Neural progenitor cell (in vitro differentiated cells): ENCODE measurements at regions not wholly inside any gene's neighbourhood (a gene's known extent, or its start where the extent isn't known, plus 50 kb on each side); places are given as distances from the start of the nearest gene placed in this dataset.
"Not testable (repeated sequence)": the region's sequence is repeated elsewhere in the genome, so short reads cannot be mapped to it uniquely, and the experiment has no call there.

Source experiments
- DNase-seq: peaks from one replicate; pipeline ENCODE4 v3.0.0-alpha.2; 2016; ENCODE audit warnings: low spot score
- H2AFZ ChIP-seq: fragments of 200-600 bp; sonication (generic); replicated peaks from 2 replicates; pipeline ENCODE4 v1.6.1; 2016; ENCODE audit warnings: antibody characterized with exemption
- H3F3A ChIP-seq: fragments of 200-600 bp; sonication (generic); 2 replicates; pipeline ENCODE4 v1.6.1; 2016; ENCODE audit warnings: antibody characterized with exemption, low read depth
- H3K27ac ChIP-seq: fragments of 200-600 bp; sonication (generic); 2 replicates; pipeline ENCODE4 v1.5.1; 2016; ENCODE audit warnings: mild to moderate bottlenecking
- H3K27me3 ChIP-seq: fragments of 200-600 bp; sonication (generic); 2 replicates; pipeline ENCODE4 v1.6.1; 2016; ENCODE audit warnings: mild to moderate bottlenecking, moderate library complexity
- H3K36me3 ChIP-seq: fragments of 200-600 bp; sonication (generic); 2 replicates; pipeline ENCODE4 v1.5.1; 2016
- H3K4me1 ChIP-seq: fragments of 200-600 bp; sonication (generic); 2 replicates; pipeline ENCODE4 v1.6.1; 2016; ENCODE audit warnings: mixed run types
- H3K4me2 ChIP-seq: fragments of 200-600 bp; sonication (generic); 2 replicates; pipeline ENCODE4 v1.6.1; 2016
- H3K4me3 ChIP-seq: fragments of 200-600 bp; sonication (generic); 2 replicates; pipeline ENCODE4 v1.5.1; 2016
- H3K79me2 ChIP-seq: fragments of 200-600 bp; sonication (generic); 2 replicates; pipeline ENCODE4 v1.6.1; 2016; ENCODE audit warnings: low read depth
- H3K9ac ChIP-seq: fragments of 200-600 bp; sonication (generic); 2 replicates; pipeline ENCODE4 v1.6.1; 2016
- H3K9me3 ChIP-seq: fragments of 200-600 bp; sonication (generic); 2 replicates; pipeline ENCODE4 v1.5.1; 2016; ENCODE audit warnings: low read depth
- H4K20me1 ChIP-seq: fragments of 200-600 bp; sonication (generic); 2 replicates; pipeline ENCODE4 v1.6.1; 2016; ENCODE audit warnings: low read depth
- H3K27ac Mint-ChIP-seq: 3 replicates; pipeline ENCODE4 v1.8.0; 2021; ENCODE audit warnings: mixed read lengths
- H3K27me3 Mint-ChIP-seq: 2 replicates; pipeline ENCODE4 v1.8.0; 2022; ENCODE audit warnings: low read depth, mild to moderate bottlenecking, inconsistent platforms, moderate library complexity, mixed read lengths; ENCODE audit not compliant: insufficient read depth
- H3K36me3 Mint-ChIP-seq: 3 replicates; pipeline ENCODE4 v1.8.0; 2021; ENCODE audit warnings: mixed read lengths
- H3K4me1 Mint-ChIP-seq: 3 replicates; pipeline ENCODE4 v1.8.0; 2021; ENCODE audit warnings: mixed read lengths
- H3K4me3 Mint-ChIP-seq: 3 replicates; pipeline ENCODE4 v1.8.0; 2021; ENCODE audit warnings: mild to moderate bottlenecking, moderate library complexity, mixed read lengths
- H3K9me3 Mint-ChIP-seq: 3 replicates; pipeline ENCODE4 v1.8.0; 2020; ENCODE audit warnings: mixed read lengths
- CTCF ChIP-seq: fragments of 200-600 bp; sonication (generic); IDR thresholded peaks from 2 replicates; pipeline ENCODE4 v1.5.1; 2017; ENCODE audit warnings: antibody characterized with exemption, mild to moderate bottlenecking
- EZH2 ChIP-seq: fragments of 200-600 bp; sonication (generic); IDR thresholded peaks from 2 replicates; pipeline ENCODE4 v1.6.1; 2017; ENCODE audit warnings: antibody characterized with exemption, mild to moderate bottlenecking, moderate library complexity
- EZH2phosphoT487 ChIP-seq: fragments of 200-600 bp; sonication (generic); IDR thresholded peaks from 2 replicates; pipeline ENCODE4 v1.6.1; 2017; ENCODE audit warnings: antibody characterized with exemption

- no peak overlapping the region for H3K9ac ChIP-seq
- H3K27me3 ChIP-seq, result no peaks in the 10 kb centered on the region
- no peak overlapping the region for H3K4me2 ChIP-seq
- H3K36me3 Mint-ChIP-seq, result no peaks in the 10 kb centered on the region
- H3K27ac Mint-ChIP-seq, result no peak overlapping the region
- H3K9me3 Mint-ChIP-seq, result peaks cover 13% of the 10 kb centered on the region
- H3F3A ChIP-seq, result no peaks in the 10 kb centered on the region
- DNase-seq, result no peak
- H3K9me3 ChIP-seq, result no peaks in the 10 kb centered on the region
- H3K4me3 Mint-ChIP-seq, result no peak overlapping the region
- no peaks in the 10 kb centered on the region for H4K20me1 ChIP-seq
- H3K79me2 ChIP-seq, result no peaks in the 10 kb centered on the region
- H3K36me3 ChIP-seq, result no peaks in the 10 kb centered on the region
- no peak overlapping the region for H3K4me3 ChIP-seq
- no peak for TF ChIP-seq CTCF
- TF ChIP-seq EZH2, result no peak
- no peak for TF ChIP-seq EZH2phosphoT487
- no peak overlapping the region for H3K27ac ChIP-seq
- H2AFZ ChIP-seq, result no peak overlapping the region
- H3K4me1 ChIP-seq, result no peaks in the 10 kb centered on the region
- H3K4me1 Mint-ChIP-seq, result no peaks in the 10 kb centered on the region
- H3K27me3 Mint-ChIP-seq, result peaks cover 3% of the 10 kb centered on the region
Observed at GRCh38 chr2:236833501-236834073, 252.1 kb upstream of the COPS8 start.

GRCh38 chr2:236834284-236834683 is 251.4 kb upstream of the COPS8 start:
- Histone ChIP-seq H3K4me2 (no peak overlapping the region), H3K4me3 (no peak overlapping the region), H3K79me2 (no peaks in the 10 kb centered on the region), H3F3A (no peaks in the 10 kb centered on the region), H3K4me1 (no peaks in the 10 kb centered on the region), H4K20me1 (no peaks in the 10 kb centered on the region), H2AFZ (no peak overlapping the region), H3K27me3 (no peaks in the 10 kb centered on the region), H3K9me3 (no peaks in the 10 kb centered on the region), H3K9ac (no peak overlapping the region), H3K36me3 (no peaks in the 10 kb centered on the region), H3K27ac (no peak overlapping the region)
- Mint-ChIP-seq H3K4me3 (no peak overlapping the region), H3K36me3 (no peaks in the 10 kb centered on the region), H3K4me1 (no peaks in the 10 kb centered on the region), H3K9me3 (peaks cover 13% of the 10 kb centered on the region), H3K27me3 (peaks cover 3% of the 10 kb centered on the region), H3K27ac (no peak overlapping the region)
- DNase-seq, result no peak
- no peak for TF ChIP-seq EZH2
- TF ChIP-seq EZH2phosphoT487, result no peak
- no peak for TF ChIP-seq CTCF

GRCh38 chr2:236835307-236836024 is 250.2 kb upstream of the COPS8 start:
- H3K36me3 ChIP-seq, result no peaks in the 10 kb centered on the region
- Mint-ChIP-seq H3K4me3 (no peak overlapping the region), H3K9me3 (peaks cover 13% of the 10 kb centered on the region), H3K27me3 (peaks cover 3% of the 10 kb centered on the region), H3K27ac (no peak overlapping the region), H3K36me3 (no peaks in the 10 kb centered on the region), H3K4me1 (no peaks in the 10 kb centered on the region)
- no peak overlapping the region for H2AFZ ChIP-seq
- no peaks in the 10 kb centered on the region for H4K20me1 ChIP-seq
- H3K4me1 ChIP-seq, result no peaks in the 10 kb centered on the region
- no peak overlapping the region for H3K4me3 ChIP-seq
- H3K9ac ChIP-seq, result no peak overlapping the region
- no peak for DNase-seq
- no peak overlapping the region for H3K27ac ChIP-seq
- no peaks in the 10 kb centered on the region for H3K79me2 ChIP-seq
- no peaks in the 10 kb centered on the region for H3K9me3 ChIP-seq
- no peaks in the 10 kb centered on the region for H3K27me3 ChIP-seq
- no peaks in the 10 kb centered on the region for H3F3A ChIP-seq
- TF ChIP-seq EZH2phosphoT487 (no peak), EZH2 (no peak), CTCF (no peak)
- no peak overlapping the region for H3K4me2 ChIP-seq

GRCh38 chr2:236836028-236836427 is 249.7 kb upstream of the COPS8 start:
- not testable (repeated sequence) for H3K4me1 Mint-ChIP-seq, H3K4me2 ChIP-seq, H3K4me3 ChIP-seq, H3K4me1 ChIP-seq, H3K9ac ChIP-seq, H3K27me3 Mint-ChIP-seq, H3K36me3 ChIP-seq, H4K20me1 ChIP-seq, H2AFZ ChIP-seq, H3K27me3 ChIP-seq, H3K4me3 Mint-ChIP-seq, H3F3A ChIP-seq, H3K9me3 ChIP-seq, H3K27ac Mint-ChIP-seq, H3K79me2 ChIP-seq, H3K27ac ChIP-seq, H3K36me3 Mint-ChIP-seq, DNase-seq
- peaks cover 13% of the 10 kb centered on the region for H3K9me3 Mint-ChIP-seq
